Thymus (tissue), 11 donors: ENCODE measurements at regions not wholly inside any gene's neighbourhood (a gene's known extent, or its start where the extent isn't known, plus 50 kb on each side); places are given as distances from the start of the nearest gene placed in this dataset.

Source experiments
- DNase-seq, 9 donors: peaks; one replicate each; pipeline ENCODE4 v3.0.0-alpha.2; 2013; ENCODE audit warnings: low spot score in 9 of 9, low read depth in 6 of 9, missing footprints in 1 of 9
- H3K27ac ChIP-seq, 2 donors: one replicate each; pipeline ENCODE4 v1.5.1; 2013; ENCODE audit warnings: control low read depth in 1 of 2, low read depth in 1 of 2, low read length in 1 of 2, mild to moderate bottlenecking in 1 of 2, moderate library complexity in 1 of 2
- H3K27me3 ChIP-seq, 2 donors: one replicate each; pipeline ENCODE4 v1.5.1; 2013; ENCODE audit warnings: low read length in 1 of 2; ENCODE audit not compliant: control insufficient read depth in 2 of 2, insufficient read depth in 1 of 2
- H3K36me3 ChIP-seq, 2 donors: one replicate each; pipeline ENCODE4 v1.5.1; 2013; ENCODE audit warnings: low read length in 1 of 2, mild to moderate bottlenecking in 1 of 2, moderate library complexity in 1 of 2; ENCODE audit not compliant: control insufficient read depth in 2 of 2, insufficient read depth in 2 of 2
- H3K4me1 ChIP-seq, 2 donors: one replicate each; pipeline ENCODE4 v1.5.1; 2013; ENCODE audit warnings: low read length in 2 of 2; ENCODE audit not compliant: control insufficient read depth in 2 of 2, insufficient read depth in 2 of 2
- H3K4me3 ChIP-seq, 2 donors: one replicate each; pipeline ENCODE4 v1.5.1; 2013; ENCODE audit warnings: low read length in 2 of 2, control low read depth in 1 of 2, mild to moderate bottlenecking in 1 of 2
- H3K9me3 ChIP-seq, 2 donors: one replicate each; pipeline ENCODE4 v1.5.1; 2013; ENCODE audit warnings: low read length in 1 of 2, mild to moderate bottlenecking in 1 of 2; ENCODE audit not compliant: control insufficient read depth in 2 of 2, insufficient read depth in 1 of 2
- WGBS: extraction: QIAGEN DNeasy Blood & Tissue Kit; methylation state at CpG from one replicate; pipeline ENCODE4 v1.1.7; 2013; 5-methylcytosine and 5-hydroxymethylcytosine counted together
- donor health status: healthy.

GRCh38 chr13:56335775-56336174 lies 804.9 kb upstream of the PRR20A start:
- Histone ChIP-seq H3K27me3 (no peaks in the 10 kb centered on the region), H3K36me3 (no peaks in the 10 kb centered on the region), H3K9me3 (peaks cover 1 to 5% of the 10 kb centered on the region in 2 donors), H3K4me1 (no peaks in the 10 kb centered on the region), H3K27ac (no peak overlapping the region), H3K4me3 (no peak overlapping the region)
- no peak for DNase-seq
- WGBS = 92% methylated on average over 1 of the region's 1 CpG

GRCh38 chr13:56338421-56338820 lies 802.3 kb upstream of the PRR20A start:
- Histone ChIP-seq H3K27me3 (no peaks in the 10 kb centered on the region), H3K9me3 (peaks cover 1 to 5% of the 10 kb centered on the region in 2 donors), H3K4me1 (no peaks in the 10 kb centered on the region), H3K27ac (no peak overlapping the region), H3K4me3 (no peak overlapping the region), H3K36me3 (no peaks in the 10 kb centered on the region)
- whole genome bisulfite sequencing = 88% methylated on average over 1 of the region's 1 CpG
- no peak for DNase-seq

DNA sequence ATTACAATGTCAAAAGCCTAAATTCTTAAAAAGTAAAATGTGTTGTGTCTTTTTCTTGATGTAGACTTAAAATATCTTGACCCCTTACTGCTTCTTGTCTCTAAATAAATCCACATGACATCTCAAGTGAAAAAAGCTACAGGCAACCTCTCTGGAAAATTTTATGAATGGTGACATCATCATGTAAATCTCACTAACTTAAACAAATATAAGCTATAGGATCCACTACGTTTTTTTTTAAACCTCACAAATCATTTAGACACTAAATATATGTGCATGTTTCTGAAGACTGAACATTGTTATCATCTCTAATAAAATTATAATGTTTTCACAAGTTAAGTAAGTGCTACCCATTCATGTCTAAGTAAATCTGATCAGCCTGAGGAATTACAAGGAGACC lies 793.7 kb upstream of the PRR20A start:
- WGBS = 83% methylated on average over 1 of the region's 1 CpG
- Histone ChIP-seq H3K27ac (no peak overlapping the region), H3K4me3 (no peak overlapping the region), H3K27me3 (no peaks in the 10 kb centered on the region), H3K4me1 (no peaks in the 10 kb centered on the region), H3K9me3 (no peaks in the 10 kb centered on the region), H3K36me3 (no peaks in the 10 kb centered on the region)
- no peak for DNase-seq

DNA sequence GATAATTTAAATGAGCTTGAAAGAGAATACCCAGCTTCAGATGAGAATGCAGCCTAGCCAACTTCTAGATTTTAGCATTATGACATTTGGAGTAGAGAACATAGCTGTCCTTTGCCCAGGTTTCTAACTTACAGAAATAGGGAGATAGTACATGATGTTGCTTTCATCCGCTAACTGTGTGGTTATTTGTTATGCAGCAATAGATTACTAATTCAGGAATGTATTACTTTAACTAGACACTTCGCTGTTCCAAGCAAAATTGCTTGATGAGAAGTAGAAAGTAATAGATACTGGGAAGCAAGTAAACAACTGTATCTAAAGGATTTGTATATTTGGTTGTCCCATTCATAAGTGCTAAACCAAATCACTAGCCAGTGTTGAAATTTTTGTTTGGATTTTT lies 790.9 kb upstream of the PRR20A start:
- WGBS = 91% methylated on average over 2 of the region's 2 CpGs
- H3K4me3 ChIP-seq = no peak overlapping the region

GRCh38 chr13:56351041-56351440 lies 789.7 kb upstream of the PRR20A start:
- no peak for DNase-seq
- no peak overlapping the region for H3K27ac ChIP-seq
- WGBS = 89% methylated on average over 3 of the region's 3 CpGs
- no peaks in the 10 kb centered on the region for H3K9me3 ChIP-seq
- H3K4me1 ChIP-seq = no peaks in the 10 kb centered on the region
- no peaks in the 10 kb centered on the region for H3K36me3 ChIP-seq
- no peaks in the 10 kb centered on the region for H3K27me3 ChIP-seq
- H3K4me3 ChIP-seq = no peak overlapping the region

More for the DNA sequence above, 790.9 kb upstream of the PRR20A start:
- Histone ChIP-seq H3K4me1 (no peaks in the 10 kb centered on the region), H3K27ac (no peak overlapping the region), H3K9me3 (no peaks in the 10 kb centered on the region), H3K27me3 (no peaks in the 10 kb centered on the region), H3K36me3 (no peaks in the 10 kb centered on the region)
- DNase-seq = no peak

- Histone ChIP-seq H3K9me3 (no peaks in the 10 kb centered on the region), H3K4me3 (no peak overlapping the region), H3K27ac (no peak overlapping the region), H3K27me3 (no peaks in the 10 kb centered on the region), H3K36me3 (no peaks in the 10 kb centered on the region), H3K4me1 (no peaks in the 10 kb centered on the region)
- WGBS = 86% methylated on average over 4 of the region's 4 CpGs
- DNase-seq = no peak
Measured at GRCh38 chr13:56352361-56352760, 788.4 kb upstream of the PRR20A start.

DNA sequence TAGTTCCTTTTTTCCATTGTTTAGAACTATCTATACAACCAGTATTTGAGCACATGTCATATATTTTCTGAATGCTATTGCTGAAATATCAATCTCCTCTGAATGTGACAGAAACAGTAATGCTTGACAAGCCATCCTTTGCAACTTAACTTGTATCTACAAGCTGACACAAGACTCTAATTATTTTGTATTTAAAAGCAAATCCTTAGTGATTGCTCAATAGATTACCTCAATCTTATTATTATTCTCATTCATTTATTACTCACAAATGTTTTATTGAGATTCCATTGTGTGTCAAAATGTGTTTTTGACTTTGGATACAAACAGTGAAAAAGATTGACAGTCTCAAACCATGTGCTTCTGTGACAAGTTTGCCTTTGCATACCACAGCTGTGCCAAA lies 787.8 kb upstream of the PRR20A start:
- no peaks in the 10 kb centered on the region for H3K9me3 ChIP-seq
- H3K4me3 ChIP-seq = no peak overlapping the region
- no peaks in the 10 kb centered on the region for H3K27me3 ChIP-seq
- no peak overlapping the region for H3K27ac ChIP-seq
- H3K36me3 ChIP-seq = no peaks in the 10 kb centered on the region
- H3K4me1 ChIP-seq = no peaks in the 10 kb centered on the region
- DNase-seq = no peak

GRCh38 chr13:56356690-56357089 lies 784.0 kb upstream of the PRR20A start:
- DNase-seq = no peak
- Histone ChIP-seq H3K27me3 (no peaks in the 10 kb centered on the region), H3K27ac (no peak overlapping the region), H3K36me3 (no peaks in the 10 kb centered on the region), H3K9me3 (no peaks in the 10 kb centered on the region), H3K4me1 (no peaks in the 10 kb centered on the region), H3K4me3 (no peak overlapping the region)
- WGBS = 87% methylated on average over 1 of the region's 1 CpG

- peaks cover 2 to 4% of the 10 kb centered on the region in 2 donors for H3K9me3 ChIP-seq
- no peak overlapping the region for H3K4me3 ChIP-seq
- H3K36me3 ChIP-seq = no peaks in the 10 kb centered on the region
- no peaks in the 10 kb centered on the region for H3K27me3 ChIP-seq
- no peaks in the 10 kb centered on the region for H3K4me1 ChIP-seq
- DNase-seq = no peak
- no peak overlapping the region for H3K27ac ChIP-seq
- 68% methylated on average over 1 of the region's 1 CpG for WGBS
Measured at GRCh38 chr13:56378566-56378965, 762.2 kb upstream of the PRR20A start.

GRCh38 chr13:56393549-56393948 lies 747.2 kb upstream of the PRR20A start:
- WGBS = 89% methylated on average over 1 of the region's 1 CpG

More at GRCh38 chr13:56393549-56393948, 747.2 kb upstream of the PRR20A start:
- no peak for DNase-seq
- Histone ChIP-seq H3K27ac (no peak overlapping the region), H3K9me3 (no peaks in the 10 kb centered on the region), H3K4me1 (no peaks in the 10 kb centered on the region), H3K36me3 (no peaks in the 10 kb centered on the region), H3K4me3 (no peak overlapping the region), H3K27me3 (no peaks in the 10 kb centered on the region)
